GM12878 (cell line): ENCODE measurements at regions not wholly inside any gene's neighbourhood (a gene's known extent, or its start where the extent isn't known, plus 50 kb on each side); places are given as distances from the start of the nearest gene placed in this dataset.

Experiments
- ATAC-seq: fragments of 200-7000 bp; cut with Tn5 transposase; 3 replicates; pipeline ENCODE4 v1.9.1; 2020; ENCODE audit warnings: mild to moderate bottlenecking, moderate library complexity
- BruUV-seq: library from RNA; stranded (reverse); fragments of 400-500 nt; replicated peaks from 2 replicates; lab custom pipeline; 2021; lab: Mats Ljungman, UMichigan
- CTCF ChIA-PET: fragments of 300-600 bp; sonication (Branson Sonifier 250); formaldehyde crosslinking; extraction: SDS; loops from one replicate; lab custom pipeline; 2021; ENCODE audit warnings: inconsistent platforms; lab: Yijun Ruan, JAX
- POLR2A ChIA-PET: fragments of 350-600 bp; formaldehyde crosslinking; extraction: SDS; loops from one replicate; lab custom pipeline; 2021; ENCODE audit warnings: inconsistent platforms; lab: Charles Lee
- RAD21 ChIA-PET: fragments of 300-600 bp; sonication (Branson Sonifier 250); formaldehyde crosslinking; loops from one replicate; lab custom pipeline; 2023; ENCODE audit warnings: antibody characterized with exemption; ENCODE audit not compliant: unreplicated experiment; lab: Charles Lee
- SMC1A ChIA-PET: fragments of 300-600 bp; sonication (Branson Sonifier 250); formaldehyde crosslinking; loops from one replicate; lab custom pipeline; 2023; ENCODE audit not compliant: unreplicated experiment, uncharacterized antibody; lab: Charles Lee
- DNase-seq: peaks from one replicate; pipeline ENCODE4 v3.0.0-alpha.2; 2011; ENCODE audit warnings: low read depth, low spot score
- FAIRE-seq: peaks from 3 replicates; lab custom pipeline; 2011; peaks lifted over from hg19 to GRCh38; lab: Jason Lieb, UNC
- H2AFZ ChIP-seq: 2 replicates; pipeline ENCODE4 v1.6.0; 2011; ENCODE audit warnings: low read depth, low read length, control low read depth; ENCODE audit not compliant: control insufficient read depth
- H3K27ac ChIP-seq: 2 replicates; pipeline ENCODE4 v1.5.1; 2011; ENCODE audit warnings: control low read depth; ENCODE audit not compliant: control insufficient read depth, insufficient read depth
- H3K27me3 ChIP-seq, 2 experiments: replicated peaks in 1 of 2; 2 replicates each; pipeline versions ENCODE4 v1.6.0 to v1.6.1; 2011; ENCODE audit warnings: low read length in 1 of 2; ENCODE audit not compliant: control insufficient read depth in 2 of 2, insufficient read depth in 2 of 2
- H3K36me3 ChIP-seq, 2 experiments: 2 replicates each; pipeline ENCODE4 v1.5.1; 2011; ENCODE audit warnings: low read length in 1 of 2; ENCODE audit not compliant: control insufficient read depth in 2 of 2, insufficient read depth in 2 of 2
- H3K4me1 ChIP-seq: 2 replicates; pipeline ENCODE4 v1.6.1; 2011; ENCODE audit warnings: mild to moderate bottlenecking, low read length, moderate library complexity, mixed read lengths; ENCODE audit not compliant: control insufficient read depth, insufficient read depth
- H3K4me2 ChIP-seq: 2 replicates; pipeline ENCODE4 v1.6.0; 2011; ENCODE audit warnings: control low read depth; ENCODE audit not compliant: control insufficient read depth, insufficient read depth
- H3K4me3 ChIP-seq: fragments of 200-600 bp; sonication (generic); 2 replicates; pipeline ENCODE4 v1.5.1; 2016
- H3K79me2 ChIP-seq: 2 replicates; pipeline ENCODE4 v1.6.0; 2011; ENCODE audit warnings: low read length; ENCODE audit not compliant: control insufficient read depth, insufficient read depth
- H3K9ac ChIP-seq: 2 replicates; pipeline ENCODE4 v1.8.0; 2011; ENCODE audit warnings: low read length, control low read depth, mixed read lengths; ENCODE audit not compliant: control insufficient read depth, insufficient read depth
- H3K9me3 ChIP-seq: replicated peaks from 3 replicates; pipeline ENCODE4 v1.5.1; 2011; ENCODE audit warnings: mild to moderate bottlenecking, low read length; ENCODE audit not compliant: control insufficient read depth, insufficient read depth
- H4K20me1 ChIP-seq: 2 replicates; pipeline ENCODE4 v1.6.0; 2011; ENCODE audit not compliant: control insufficient read depth, insufficient read depth
- BCL11A ChIP-seq: IDR thresholded peaks from 2 replicates; pipeline ENCODE4 v1.6.1; 2011; ENCODE audit warnings: low read depth, low read length
- BRCA1 ChIP-seq: IDR thresholded peaks from 2 replicates; pipeline ENCODE4 v1.6.1; 2011; ENCODE audit warnings: low read depth, low read length, improper control_type of control experiment
- CHD1 ChIP-seq: IDR thresholded peaks from 2 replicates; pipeline ENCODE4 v1.6.1; 2012; ENCODE audit warnings: low read depth, low read length, improper control_type of control experiment
- IKZF2 ChIP-seq, 2 experiments: fragments of 450-650 bp; IDR thresholded peaks; 2 replicates each; pipeline ENCODE4 v1.6.1; 2017; ENCODE audit warnings: mild to moderate bottlenecking in 2 of 2, moderate library complexity in 2 of 2
- NKRF ChIP-seq: fragments of 450-650 bp; conservative IDR thresholded peaks from 2 replicates; pipeline ENCODE4 v1.6.1; 2017; ENCODE audit warnings: mild to moderate bottlenecking, moderate library complexity
- STAT3 ChIP-seq: IDR thresholded peaks from 2 replicates; pipeline ENCODE4 v1.6.1; 2011; ENCODE audit warnings: low read depth, low read length, improper control_type of control experiment
- ZNF592 ChIP-seq: fragments of 450-650 bp; IDR thresholded peaks from 2 replicates; pipeline ENCODE4 v1.6.1; 2017; ENCODE audit warnings: mild to moderate bottlenecking, moderate library complexity
- WGBS: methylation state at CpG from one replicate; pipeline ENCODE4 v1.1.6; 2016; ENCODE audit warnings: low lambda C conversion rate; ENCODE audit not compliant: insufficient replicate concordance, insufficient coverage; ENCODE audit errors: missing lambda C conversion rate; 5-methylcytosine and 5-hydroxymethylcytosine counted together
- in situ Hi-C: fragments of 300-500 bp; cut with MboI; formaldehyde crosslinking; loops from 9 replicates; pipeline ENCODE4 v1.14.3; 2018; ENCODE audit warnings: mixed read lengths
- intact Hi-C: fragments of 100-400 bp; cut with micrococcal nuclease; formaldehyde crosslinking; loops from one replicate; pipeline ENCODE4 v1.14.2; 2022; ENCODE audit not compliant: unreplicated experiment
- TF ChIP-seq, protein P1 (sequence below): fragments of 450-650 bp; IDR thresholded peaks from 2 replicates; pipeline ENCODE4 v1.6.1; 2016; ENCODE audit warnings: mild to moderate bottlenecking, moderate library complexity, borderline replicate concordance

GRCh38 chr9:10678790-10679189, 66.0 kb upstream of the PTPRD start (continued):
- no peak for TF ChIP-seq NKRF
- TF ChIP-seq BCL11A, result no peak
- no peak for TF ChIP-seq BRCA1
- TF ChIP-seq, protein P1, sequence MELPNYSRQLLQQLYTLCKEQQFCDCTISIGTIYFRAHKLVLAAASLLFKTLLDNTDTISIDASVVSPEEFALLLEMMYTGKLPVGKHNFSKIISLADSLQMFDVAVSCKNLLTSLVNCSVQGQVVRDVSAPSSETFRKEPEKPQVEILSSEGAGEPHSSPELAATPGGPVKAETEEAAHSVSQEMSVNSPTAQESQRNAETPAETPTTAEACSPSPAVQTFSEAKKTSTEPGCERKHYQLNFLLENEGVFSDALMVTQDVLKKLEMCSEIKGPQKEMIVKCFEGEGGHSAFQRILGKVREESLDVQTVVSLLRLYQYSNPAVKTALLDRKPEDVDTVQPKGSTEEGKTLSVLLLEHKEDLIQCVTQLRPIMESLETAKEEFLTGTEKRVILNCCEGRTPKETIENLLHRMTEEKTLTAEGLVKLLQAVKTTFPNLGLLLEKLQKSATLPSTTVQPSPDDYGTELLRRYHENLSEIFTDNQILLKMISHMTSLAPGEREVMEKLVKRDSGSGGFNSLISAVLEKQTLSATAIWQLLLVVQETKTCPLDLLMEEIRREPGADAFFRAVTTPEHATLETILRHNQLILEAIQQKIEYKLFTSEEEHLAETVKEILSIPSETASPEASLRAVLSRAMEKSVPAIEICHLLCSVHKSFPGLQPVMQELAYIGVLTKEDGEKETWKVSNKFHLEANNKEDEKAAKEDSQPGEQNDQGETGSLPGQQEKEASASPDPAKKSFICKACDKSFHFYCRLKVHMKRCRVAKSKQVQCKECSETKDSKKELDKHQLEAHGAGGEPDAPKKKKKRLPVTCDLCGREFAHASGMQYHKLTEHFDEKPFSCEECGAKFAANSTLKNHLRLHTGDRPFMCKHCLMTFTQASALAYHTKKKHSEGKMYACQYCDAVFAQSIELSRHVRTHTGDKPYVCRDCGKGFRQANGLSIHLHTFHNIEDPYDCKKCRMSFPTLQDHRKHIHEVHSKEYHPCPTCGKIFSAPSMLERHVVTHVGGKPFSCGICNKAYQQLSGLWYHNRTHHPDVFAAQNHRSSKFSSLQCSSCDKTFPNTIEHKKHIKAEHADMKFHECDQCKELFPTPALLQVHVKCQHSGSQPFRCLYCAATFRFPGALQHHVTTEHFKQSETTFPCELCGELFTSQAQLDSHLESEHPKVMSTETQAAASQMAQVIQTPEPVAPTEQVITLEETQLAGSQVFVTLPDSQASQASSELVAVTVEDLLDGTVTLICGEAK, result no peak
- no peak for TF ChIP-seq IKZF2 (IDR thresholded peaks at IDR 0.05)
- no peak for TF ChIP-seq STAT3

GRCh38 chr9:10686943-10687342, 74.1 kb upstream of the PTPRD start:
- FAIRE-seq (no peak), DNase-seq (no peak), ATAC-seq (no peak)
- BruUV-seq, result no TSS peak
- no peak overlapping the region for H2AFZ ChIP-seq
- in situ Hi-C loops, result no loop called here
- no peak overlapping the region for H3K4me2 ChIP-seq
- 46% methylated on average over 2 of the region's 2 CpGs for WGBS
- H3K9ac ChIP-seq, result no peak overlapping the region
- ChIA-PET SMC1A (no interaction called here), RAD21 (no interaction called here), POLR2A (no interaction called here), CTCF (no interaction called here)
- H3K4me3 ChIP-seq, result no peak overlapping the region
- no peaks in the 10 kb centered on the region for H3K27me3 ChIP-seq
- H3K9me3 ChIP-seq, result no peaks in the 10 kb centered on the region
- no peak overlapping the region for H3K27ac ChIP-seq
- H3K36me3 ChIP-seq, result no peaks in the 10 kb centered on the region
- no peaks in the 10 kb centered on the region for H3K4me1 ChIP-seq
- intact Hi-C loops, result no loop called here
- no peaks in the 10 kb centered on the region for H4K20me1 ChIP-seq
- H3K79me2 ChIP-seq, result no peaks in the 10 kb centered on the region
- TF ChIP-seq, protein P1, result no peak
- TF ChIP-seq ZNF592, result no peak
- no peak for TF ChIP-seq CHD1
